Upper lobe of left lung (tissue), 6 donors: ENCODE measurements at regions not wholly inside any gene's neighbourhood (a gene's known extent, or its start where the extent isn't known, plus 50 kb on each side); places are given as distances from the start of the nearest gene placed in this dataset.
"Not testable (repeated sequence)": the region's sequence is repeated elsewhere in the genome, so short reads cannot be mapped to it uniquely, and the experiment has no call there.

ENCODE experiments used
- ATAC-seq, 2 donors: fragments of 200-7000 bp; cut with Tn5 transposase; one replicate each; pipeline ENCODE4 v1.9.1; 2022; ENCODE audit warnings: mild to moderate bottlenecking in 2 of 2, moderate library complexity in 2 of 2; ENCODE audit not compliant: low FRiP score in 2 of 2
- DNase-seq, 2 donors: peaks; one replicate each; pipeline ENCODE4 v3.0.0-alpha.2; 2019 to 2020
- H3K27ac ChIP-seq, 4 donors: fragments of 200-600 bp; sonication (generic); one replicate each; pipeline ENCODE4 v1.5.1; 2016 to 2019
- H3K27me3 ChIP-seq, 4 donors: fragments of 200-600 bp; sonication (generic); one replicate each; pipeline ENCODE4 v1.5.1; 2017 to 2019
- H3K36me3 ChIP-seq, 4 donors: fragments of 200-600 bp; sonication (generic); one replicate each; pipeline ENCODE4 v1.5.1; 2016 to 2019
- H3K4me1 ChIP-seq, 4 donors: fragments of 200-600 bp; sonication (generic); one replicate each; pipeline ENCODE4 v1.5.1; 2018 to 2019
- H3K4me3 ChIP-seq, 4 donors: fragments of 200-600 bp; sonication (generic); one replicate each; pipeline ENCODE4 v1.5.1; 2017 to 2019; ENCODE audit warnings: mild to moderate bottlenecking in 2 of 4, moderate library complexity in 1 of 4
- H3K9me3 ChIP-seq, 4 donors: fragments of 200-600 bp; sonication (generic); one replicate each; pipeline ENCODE4 v1.5.1; 2018 to 2019
- CTCF ChIP-seq, 6 experiments: fragments of 450-650 bp in 4 of 6; fragments of 200-600 bp in 2 of 6; sonication (generic) in 2 of 6; IDR thresholded peaks; one replicate each; pipeline ENCODE4 v1.5.1; 2016 to 2019; ENCODE audit warnings: antibody characterized with exemption in 6 of 6
- EP300 ChIP-seq, 4 donors: sonication (generic); formaldehyde crosslinking; IDR thresholded peaks; one replicate each; pipeline ENCODE4 v1.5.1; 2017; ENCODE audit warnings: antibody characterized with exemption in 4 of 4, control low read depth in 2 of 4
- POLR2A ChIP-seq, 4 donors: fragments of 450-650 bp; IDR thresholded peaks; one replicate each; pipeline ENCODE4 v1.5.1; 2016 to 2017; ENCODE audit warnings: antibody characterized with exemption in 4 of 4, mild to moderate bottlenecking in 2 of 4
- POLR2AphosphoS5 ChIP-seq, 2 donors: sonication (generic); formaldehyde crosslinking; IDR thresholded peaks; one replicate each; pipeline ENCODE4 v1.5.1; 2017; ENCODE audit warnings: antibody characterized with exemption in 2 of 2
- WGBS, 2 donors: methylation state at CpG; one replicate each; pipeline ENCODE4 v1.1.5; 2017 to 2018; 5-methylcytosine and 5-hydroxymethylcytosine counted together
- donor health status: DM: no; HTN: no; CAD: no; lungs with moderate emphysema.
- donor health status: DM: no; HTN: yes; CAD: no; lungs with severe emphysema.

GRCh38 chr1:159641221-159641620 lies 53.6 kb downstream of the APCS start:
- TF ChIP-seq POLR2A (IDR thresholded peaks at IDR 0.05) (no peak), CTCF (IDR thresholded peaks at IDR 0.05) (no peak), EP300 (IDR thresholded peaks at IDR 0.05) (no peak), POLR2AphosphoS5 (IDR thresholded peaks at IDR 0.05) (no peak)
- ATAC-seq (no peak), DNase-seq (no peak)
- H3K4me3 ChIP-seq = no peak overlapping the region
- peaks cover 0 to 4% (median 2%) of the 10 kb centered on the region in 4 donors for H3K9me3 ChIP-seq
- WGBS, 2 donors = 88 to 93% methylated on average over 2 of the region's 2 CpGs
- H3K27ac ChIP-seq = no peak overlapping the region
- no peaks in the 10 kb centered on the region for H3K36me3 ChIP-seq
- H3K27me3 ChIP-seq = no peaks in the 10 kb centered on the region
- H3K4me1 ChIP-seq = no peaks in the 10 kb centered on the region

GRCh38 chr1:159646687-159647086 lies 59.1 kb downstream of the APCS start:
- DNase-seq (no peak), ATAC-seq (peak in 1 of 2 donors; percentile 80)
- no peaks in the 10 kb centered on the region for H3K36me3 ChIP-seq
- H3K4me1 ChIP-seq = peaks cover 0 to 5% (median 0%) of the 10 kb centered on the region in 4 donors
- TF ChIP-seq POLR2A (IDR thresholded peaks at IDR 0.05) (no peak), EP300 (IDR thresholded peaks at IDR 0.05) (no peak), CTCF (IDR thresholded peaks at IDR 0.05) (no peak), POLR2AphosphoS5 (IDR thresholded peaks at IDR 0.05) (no peak)
- peaks cover 0 to 4% (median 2%) of the 10 kb centered on the region in 4 donors for H3K9me3 ChIP-seq
- H3K27ac ChIP-seq = no peak overlapping the region
- no peaks in the 10 kb centered on the region for H3K27me3 ChIP-seq
- H3K4me3 ChIP-seq = no peak overlapping the region

- peaks cover 0 to 4% (median 2%) of the 10 kb centered on the region in 4 donors for H3K9me3 ChIP-seq
- TF ChIP-seq POLR2A (IDR thresholded peaks at IDR 0.05) (no peak), POLR2AphosphoS5 (IDR thresholded peaks at IDR 0.05) (no peak), CTCF (IDR thresholded peaks at IDR 0.05) (no peak), EP300 (IDR thresholded peaks at IDR 0.05) (no peak)
- no peak for ATAC-seq
- 82 to 83% methylated on average over 2 of the region's 2 CpGs for WGBS, 2 donors
- H3K27me3 ChIP-seq = no peaks in the 10 kb centered on the region
- no peak for DNase-seq
- peaks cover 0 to 5% (median 0%) of the 10 kb centered on the region in 4 donors for H3K4me1 ChIP-seq
- no peaks in the 10 kb centered on the region for H3K36me3 ChIP-seq
- H3K27ac ChIP-seq = no peak overlapping the region
- H3K4me3 ChIP-seq = no peak overlapping the region
Measured at GRCh38 chr1:159647616-159648015, 60.0 kb downstream of the APCS start.

- ATAC-seq = no peak
- no peaks in the 10 kb centered on the region for H3K36me3 ChIP-seq
- no peak overlapping the region for H3K4me3 ChIP-seq
- no peak overlapping the region for H3K27ac ChIP-seq
- no peaks in the 10 kb centered on the region for H3K9me3 ChIP-seq
- no peaks in the 10 kb centered on the region for H3K27me3 ChIP-seq
- TF ChIP-seq CTCF (IDR thresholded peaks at IDR 0.05) = no peak
- TF ChIP-seq POLR2A (IDR thresholded peaks at IDR 0.05) = no peak
- no peak for TF ChIP-seq POLR2AphosphoS5 (IDR thresholded peaks at IDR 0.05)
- TF ChIP-seq EP300 (IDR thresholded peaks at IDR 0.05) = no peak
- no peak for DNase-seq
- 92 to 93% methylated on average over 1 of the region's 1 CpG for WGBS, 2 donors
- H3K4me1 ChIP-seq = peaks cover 0 to under 1% (median 0%) of the 10 kb centered on the region in 4 donors
Measured at GRCh38 chr1:159652506-159652905, 61.9 kb downstream of the CRP start.

GRCh38 chr1:159653201-159653600 lies 61.2 kb downstream of the CRP start:
- DNase-seq = no peak
- Histone ChIP-seq H3K36me3 (no peaks in the 10 kb centered on the region), H3K9me3 (no peaks in the 10 kb centered on the region), H3K4me1 (no peaks in the 10 kb centered on the region), H3K4me3 (no peak overlapping the region), H3K27me3 (no peaks in the 10 kb centered on the region), H3K27ac (no peak overlapping the region)
- ATAC-seq = no peak
- TF ChIP-seq POLR2AphosphoS5 (IDR thresholded peaks at IDR 0.05) (no peak), EP300 (IDR thresholded peaks at IDR 0.05) (no peak), CTCF (IDR thresholded peaks at IDR 0.05) (no peak), POLR2A (IDR thresholded peaks at IDR 0.05) (no peak)

GRCh38 chr1:159657477-159657876 lies 56.9 kb downstream of the CRP start:
- WGBS, 2 donors = 95 to 100% methylated on average over 2 of the region's 2 CpGs
- not testable (repeated sequence) for DNase-seq, H3K4me3 ChIP-seq, H3K9me3 ChIP-seq, H3K36me3 ChIP-seq, H3K27me3 ChIP-seq, H3K27ac ChIP-seq, ATAC-seq, H3K4me1 ChIP-seq
